ENCODE measurements at regions not wholly inside any gene's neighbourhood (a gene's known extent, or its start where the extent isn't known, plus 50 kb on each side); places are given as distances from the start of the nearest gene placed in this dataset.

DNA sequence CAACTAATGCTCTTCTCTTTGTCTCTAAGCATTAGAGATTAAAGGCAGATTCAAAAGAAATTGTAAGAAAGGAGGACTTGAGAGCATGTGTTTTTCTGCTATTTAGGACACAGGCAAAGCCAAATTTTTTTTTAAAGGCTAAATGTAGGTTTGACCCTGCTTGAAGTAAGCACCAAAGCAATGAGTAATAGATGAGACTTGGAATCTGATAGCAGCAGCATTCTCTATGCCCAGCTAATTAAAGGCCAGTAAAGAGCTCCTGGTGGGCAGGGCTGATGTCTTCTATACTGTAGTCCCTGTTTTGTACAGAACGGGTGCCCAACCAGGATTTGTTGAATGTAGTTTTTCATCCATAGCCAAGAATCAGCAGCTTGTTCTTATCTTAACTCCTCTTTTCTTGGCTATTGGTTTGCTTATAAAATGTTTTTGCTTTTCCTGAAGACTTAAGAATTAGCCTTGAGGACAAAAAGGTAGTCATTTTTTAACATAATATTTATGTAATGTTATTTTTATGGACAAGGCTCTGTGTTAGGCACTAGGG lies 179.6 kb downstream of the LMO4 start:
- no peak for DNase-seq (ENCODE audit: low read depth)

DNA sequence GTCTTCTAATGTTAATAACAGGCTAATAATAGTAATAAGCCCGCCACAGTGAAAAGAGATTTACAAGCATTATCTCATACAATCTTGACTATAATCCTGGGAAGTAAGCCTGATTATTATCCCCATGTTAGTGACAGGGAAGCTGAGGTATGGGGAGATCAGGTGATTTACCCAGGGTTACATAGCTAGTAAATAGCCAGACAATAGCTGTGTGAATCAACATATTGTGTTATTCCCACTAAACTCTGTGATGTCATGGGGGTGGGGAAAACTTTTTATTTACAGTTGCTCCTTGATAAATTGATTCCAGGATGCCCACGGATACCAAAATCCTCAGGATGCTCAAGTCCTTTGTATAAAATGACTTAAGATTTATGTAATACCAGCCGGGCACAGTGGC lies 181.9 kb downstream of the LMO4 start:
- no peak for DNase-seq (ENCODE audit: low read depth)

DNA sequence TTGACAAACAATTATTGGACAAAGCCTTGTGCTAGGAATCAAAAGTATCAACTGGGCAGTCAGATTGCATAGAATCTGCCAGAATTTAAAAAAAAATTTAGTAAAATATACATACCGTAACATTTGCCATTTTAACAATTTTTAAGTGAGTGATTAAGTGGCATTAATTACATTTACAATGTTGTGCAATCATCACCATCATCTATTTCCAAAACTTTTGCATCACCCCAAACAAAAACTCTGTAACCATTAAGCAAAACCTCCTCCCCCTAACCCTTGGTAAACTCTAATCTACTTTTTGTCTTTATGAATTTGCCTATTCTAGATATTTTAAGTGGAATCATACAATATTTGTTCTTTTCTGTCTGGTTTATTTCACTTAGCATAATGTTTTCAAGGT lies 182.8 kb downstream of the LMO4 start:
- no peak for DNase-seq (ENCODE audit: low read depth)

DNA sequence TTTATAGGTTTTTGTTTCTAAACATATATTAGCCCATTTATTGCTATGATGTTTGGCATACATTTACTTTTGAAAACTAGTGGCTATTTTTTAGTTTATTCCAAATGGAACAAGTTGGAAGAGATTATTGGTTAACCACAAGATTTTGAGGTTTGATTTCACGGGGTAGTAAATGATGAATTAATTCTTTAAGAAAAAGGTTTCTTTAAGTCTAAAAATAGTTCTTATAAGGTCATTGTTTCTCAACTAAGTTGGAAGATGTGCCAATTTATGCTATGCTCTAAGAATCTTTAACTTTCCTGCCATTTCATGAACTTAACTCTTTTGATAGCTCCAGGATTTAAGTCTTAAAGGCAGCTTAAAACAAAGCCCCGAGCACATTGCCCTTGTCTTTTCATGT lies 183.8 kb downstream of the LMO4 start:
- DNase-seq (ENCODE audit: low read depth): no peak

DNA sequence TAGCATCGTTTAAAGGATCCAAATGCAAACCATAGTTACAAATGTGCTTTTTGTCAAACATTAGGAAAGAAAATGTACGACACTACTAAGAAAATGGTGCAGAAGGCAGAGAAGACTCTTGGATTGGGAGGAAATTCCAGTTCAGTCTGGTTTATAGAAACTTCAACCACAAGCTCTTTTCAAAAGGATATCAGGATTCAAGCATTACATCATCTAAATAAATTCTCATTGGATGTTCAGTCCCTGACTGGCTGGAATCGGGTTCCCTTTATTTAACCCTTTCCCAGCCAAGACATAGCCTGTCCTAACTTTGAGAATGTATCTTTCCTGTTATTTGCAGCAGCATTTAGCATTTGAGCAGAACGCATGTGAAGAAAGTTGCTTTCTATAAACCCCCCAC lies 184.6 kb downstream of the LMO4 start:
- DNase-seq (ENCODE audit: low read depth): no peak

DNA sequence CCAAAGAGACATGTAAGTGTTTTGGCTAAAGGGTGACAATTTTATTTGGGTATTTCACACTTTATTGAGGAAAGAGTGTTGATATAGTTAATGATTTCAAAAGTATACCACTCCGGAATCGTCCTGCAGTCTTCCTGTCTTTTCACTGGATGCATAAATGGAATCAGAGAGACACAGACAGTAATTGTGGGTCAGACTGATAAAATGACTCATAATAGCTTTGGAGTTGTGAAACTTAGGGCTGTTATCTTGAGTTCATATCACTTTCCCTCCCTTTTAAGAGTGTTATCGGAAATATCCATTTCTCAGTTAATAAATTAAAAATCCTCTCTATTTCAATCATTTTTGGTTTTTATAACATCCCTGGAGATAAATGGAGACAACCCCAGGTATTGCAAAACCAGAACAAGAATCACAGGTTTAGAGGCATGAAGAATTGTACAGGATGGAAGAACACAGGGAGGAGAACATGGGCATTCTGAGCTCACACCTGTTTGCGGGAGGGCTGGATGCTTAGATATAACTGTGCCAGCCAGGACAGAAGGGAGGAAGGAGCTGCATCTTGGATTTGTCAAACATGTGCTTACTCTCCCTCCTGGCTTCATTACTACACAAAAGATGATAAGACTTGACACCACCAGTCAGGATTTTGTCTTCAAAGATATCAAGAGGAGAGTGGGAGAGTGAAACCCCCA lies 185.4 kb downstream of the LMO4 start:
- no peak for DNase-seq (ENCODE audit: low read depth)

DNA sequence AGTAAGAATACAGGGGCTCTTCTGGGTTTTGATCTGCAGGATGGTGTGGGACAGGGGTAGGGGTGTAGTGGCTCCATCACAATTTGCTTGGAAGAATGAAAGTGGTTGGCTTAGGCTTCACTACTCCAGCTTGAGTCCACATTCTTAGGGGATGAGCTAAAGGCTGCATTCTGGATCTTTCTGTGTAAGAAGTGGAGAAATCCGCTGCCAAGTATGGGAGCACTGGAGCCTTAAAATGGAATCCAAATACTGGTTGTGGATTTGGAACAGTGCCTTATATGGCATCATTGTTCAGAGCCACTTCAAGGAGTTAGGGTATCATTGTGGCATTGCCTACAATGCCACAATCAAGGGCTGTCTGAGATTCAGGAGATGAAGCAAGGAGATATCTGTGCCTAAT lies 187.1 kb downstream of the LMO4 start:
- DNase-seq (ENCODE audit: low read depth): no peak

DNA sequence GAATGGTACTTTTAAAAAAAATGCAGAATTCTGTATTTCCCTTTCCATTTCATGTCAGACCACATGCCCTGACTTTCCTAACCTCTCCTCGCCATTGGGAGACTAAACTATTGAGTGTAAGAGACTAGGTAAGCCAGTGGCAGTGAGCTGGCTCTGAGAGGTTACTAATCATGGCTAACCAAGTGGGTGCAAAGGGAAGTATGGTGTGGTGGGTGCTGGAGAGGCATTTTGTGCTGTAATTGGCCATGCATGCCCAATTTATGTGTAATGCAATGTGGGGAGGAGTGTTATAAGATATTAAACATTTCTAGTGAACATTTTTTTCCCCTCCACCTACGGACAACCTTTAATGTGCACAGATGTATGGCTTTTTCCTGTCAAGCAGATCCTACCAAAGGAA lies 190.1 kb downstream of the LMO4 start:
- DNase-seq (ENCODE audit: low read depth): no peak

DNA sequence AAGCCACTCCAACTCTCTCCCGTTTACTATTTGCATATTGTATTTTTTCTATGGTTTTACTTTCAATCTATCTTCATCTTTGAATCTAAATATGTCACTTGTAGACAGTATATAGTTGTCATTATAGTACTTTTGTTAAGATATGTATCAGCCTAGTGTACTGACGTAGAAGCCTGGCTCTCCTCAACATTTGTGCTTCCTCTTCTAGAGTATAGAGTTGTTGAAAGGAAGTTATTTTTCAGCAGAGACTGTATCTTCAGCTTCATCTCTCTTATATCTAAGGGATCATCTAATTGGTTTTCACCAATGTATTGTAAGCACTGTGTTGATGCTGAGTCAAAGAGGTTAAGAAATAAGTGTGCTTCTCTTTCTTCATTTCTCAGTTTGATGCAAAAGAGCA lies 192.8 kb downstream of the LMO4 start:
- DNase-seq (ENCODE audit: low read depth): no peak

DNA sequence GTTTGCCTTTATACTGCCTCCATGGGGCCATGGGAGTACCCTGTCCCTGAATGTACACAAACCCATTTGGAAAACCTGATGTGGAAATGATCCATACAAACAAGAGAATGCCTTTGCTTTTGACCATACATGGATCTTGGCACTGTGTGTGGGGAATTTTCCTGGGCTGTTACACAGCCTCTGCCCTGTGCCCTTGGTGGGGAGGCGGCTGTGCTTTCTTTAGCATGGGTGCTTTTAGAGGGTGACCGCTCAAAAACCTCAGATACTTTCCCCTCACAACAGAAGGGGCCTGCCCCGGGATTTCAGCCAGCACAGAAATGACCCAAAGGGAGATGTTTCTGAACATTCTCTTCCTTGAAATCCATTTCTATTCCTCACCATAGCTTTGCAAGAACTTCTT lies 194.8 kb downstream of the LMO4 start:
- no peak for DNase-seq (ENCODE audit: low read depth)

DNA sequence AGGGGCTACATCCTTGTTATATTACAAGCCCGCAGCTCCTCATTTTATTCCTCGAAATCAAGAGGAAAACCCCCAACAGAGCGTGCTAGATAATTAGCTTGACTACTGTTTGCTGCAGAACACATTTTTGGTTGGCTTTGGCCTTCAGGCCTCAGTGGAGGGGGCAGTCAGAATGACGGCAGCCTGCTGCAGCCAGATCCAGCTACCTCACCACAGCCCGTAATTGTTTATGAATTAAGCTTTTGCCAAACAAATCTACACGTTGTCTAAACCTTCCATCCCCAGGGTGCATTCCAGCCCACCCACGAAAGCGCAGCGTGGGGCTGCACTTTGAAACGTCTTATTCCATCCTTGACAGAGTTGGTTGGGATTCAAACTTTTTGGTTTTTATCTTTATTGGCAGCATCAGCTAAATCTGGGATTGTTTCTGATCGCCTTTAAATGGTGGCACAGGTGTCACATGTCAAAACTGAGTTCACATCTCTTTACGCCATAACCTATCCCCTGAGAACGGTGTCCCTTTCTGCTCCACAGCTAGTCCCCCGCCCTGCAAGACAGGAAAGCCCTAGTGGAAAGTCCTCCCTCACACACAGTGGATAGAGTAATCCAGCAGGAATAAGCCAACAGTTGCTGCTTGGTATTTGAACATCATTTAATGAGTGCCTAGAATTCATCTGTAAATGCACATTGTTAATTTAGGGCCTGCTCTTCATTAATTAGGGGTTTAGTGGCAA lies 195.5 kb downstream of the LMO4 start:
- no peak for DNase-seq (ENCODE audit: low read depth)

DNA sequence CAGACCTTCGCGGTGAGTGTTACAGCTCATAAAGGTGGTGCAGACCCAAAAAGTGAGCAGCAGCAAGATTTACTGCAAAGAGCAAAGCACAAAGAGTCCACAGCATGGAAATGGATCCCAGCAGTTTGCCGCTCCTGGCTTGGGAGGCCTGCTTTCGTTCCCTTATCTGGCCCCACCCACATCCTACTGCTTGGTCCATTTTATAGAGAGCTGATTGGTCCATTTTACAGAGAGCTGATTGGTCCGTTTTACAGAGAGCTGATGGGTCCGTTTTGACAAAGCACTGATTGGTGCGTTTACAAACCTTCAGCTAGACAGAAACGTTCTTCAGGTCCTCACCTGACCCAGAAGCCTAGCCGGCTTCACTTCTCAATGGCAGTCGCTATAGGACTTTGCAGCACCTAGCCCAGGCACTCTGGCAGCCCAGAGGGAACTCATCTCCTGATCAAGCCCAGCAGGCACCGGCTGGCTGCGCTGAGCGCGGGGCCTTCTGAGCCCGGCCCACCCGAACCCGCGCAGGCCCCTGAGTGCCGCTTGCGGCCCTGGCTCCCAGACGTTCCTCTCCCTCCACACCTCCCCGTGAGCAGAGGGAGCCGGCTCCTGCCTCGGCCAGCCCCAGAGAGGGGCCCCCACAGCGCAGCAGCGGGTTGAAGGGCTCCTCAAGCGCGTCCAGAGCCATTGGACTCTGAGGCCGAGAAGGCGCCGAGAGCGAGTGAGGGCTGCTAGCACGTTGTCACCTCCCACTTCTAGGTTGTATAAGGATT lies 200.3 kb downstream of the LMO4 start:
- DNase-seq (ENCODE audit: low read depth): no peak

DNA sequence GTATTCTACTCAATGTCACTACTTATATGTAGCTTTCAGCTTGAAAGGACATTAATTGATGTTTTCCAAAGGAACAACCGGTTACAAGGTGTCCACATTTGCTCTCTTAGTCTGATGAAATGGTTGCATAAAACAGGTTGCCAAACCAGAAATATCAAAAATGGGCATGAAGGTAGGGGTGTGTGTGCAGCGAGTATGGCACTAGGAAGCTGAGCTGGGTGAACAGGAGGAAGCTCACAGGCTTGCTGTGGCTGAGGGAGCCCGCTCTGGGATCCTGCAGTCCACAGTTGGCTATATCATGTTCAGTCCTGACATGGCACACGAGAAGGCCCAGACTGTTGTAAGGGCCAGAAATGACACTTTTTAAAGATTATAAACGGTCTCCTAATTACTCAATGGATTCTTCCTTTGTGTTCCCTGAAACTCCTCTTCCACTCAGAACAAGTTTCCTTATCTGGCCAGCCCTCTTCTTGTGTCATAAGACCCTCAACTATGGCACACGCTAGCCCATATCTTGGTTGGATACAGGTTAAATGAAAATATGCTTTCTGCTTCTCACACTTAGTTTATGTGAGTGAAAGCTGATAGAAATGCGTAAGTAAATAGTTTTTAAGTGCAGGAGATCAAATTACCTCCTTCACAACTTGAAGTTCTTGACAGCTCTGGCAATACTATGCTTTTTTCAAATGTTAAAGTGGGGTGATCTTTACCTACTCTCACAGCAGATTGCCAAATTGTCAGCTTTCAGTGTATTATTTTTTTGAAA lies 201.5 kb downstream of the LMO4 start:
- DNase-seq (ENCODE audit: low read depth): no peak

DNA sequence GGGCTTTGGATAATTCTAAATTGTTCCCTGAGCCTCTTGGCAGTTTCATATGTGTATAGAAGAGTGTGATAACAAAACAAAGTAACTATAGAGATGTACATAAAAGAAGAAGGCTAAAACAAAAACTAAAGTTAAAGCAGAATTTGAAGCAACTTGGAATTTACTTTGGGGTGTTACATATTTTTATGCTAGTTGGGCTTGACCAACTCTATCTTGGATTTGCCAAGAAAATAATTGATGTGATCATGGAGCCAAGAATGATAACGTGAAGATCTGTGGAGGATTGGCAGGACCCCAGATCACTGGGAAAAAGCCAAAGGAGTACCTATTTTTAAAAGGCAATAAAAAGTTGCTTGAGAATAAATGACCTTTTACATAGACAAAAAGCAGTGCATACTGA lies 206.9 kb downstream of the LMO4 start:
- no peak for DNase-seq (ENCODE audit: low read depth)

DNA sequence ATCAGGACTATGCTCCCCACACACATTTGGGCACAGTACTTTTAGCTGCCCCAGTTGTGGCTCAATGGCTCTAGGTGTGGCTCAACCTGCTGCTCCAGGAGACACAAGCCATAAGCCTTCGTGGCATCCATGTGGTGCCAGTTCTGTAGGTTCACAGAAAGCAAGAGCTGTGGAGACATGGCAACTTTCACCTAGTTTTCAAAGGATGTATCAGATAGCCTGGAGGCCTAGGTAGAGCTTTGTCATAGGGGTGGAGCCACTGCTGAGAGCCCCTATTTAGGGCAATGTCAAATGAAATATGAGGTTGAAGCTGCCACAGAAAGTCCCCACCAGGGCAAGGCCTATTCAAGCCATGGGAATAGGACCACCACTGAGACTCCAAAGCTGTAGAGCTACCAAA lies 210.5 kb downstream of the LMO4 start:
- DNase-seq (ENCODE audit: low read depth): no peak

DNA sequence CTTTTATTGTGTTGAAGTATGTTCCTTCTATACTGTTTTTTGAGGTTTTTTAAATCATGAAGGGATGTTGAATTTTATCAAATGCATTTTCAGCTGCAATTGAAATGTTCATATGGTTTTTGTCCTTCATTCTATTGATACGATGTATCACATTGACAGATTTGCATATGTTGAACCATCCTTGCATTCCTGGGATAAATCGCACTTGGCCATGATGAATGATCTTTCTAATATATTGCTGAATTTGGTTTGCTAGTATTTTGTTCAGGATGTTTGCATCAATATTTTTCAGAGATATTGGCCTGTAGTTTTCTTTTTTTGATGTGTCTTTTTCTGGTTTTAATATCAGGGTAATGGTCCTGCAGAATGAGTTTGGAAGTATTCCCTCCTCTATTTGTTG lies 214.0 kb downstream of the LMO4 start:
- DNase-seq (ENCODE audit: low read depth): no peak

DNA sequence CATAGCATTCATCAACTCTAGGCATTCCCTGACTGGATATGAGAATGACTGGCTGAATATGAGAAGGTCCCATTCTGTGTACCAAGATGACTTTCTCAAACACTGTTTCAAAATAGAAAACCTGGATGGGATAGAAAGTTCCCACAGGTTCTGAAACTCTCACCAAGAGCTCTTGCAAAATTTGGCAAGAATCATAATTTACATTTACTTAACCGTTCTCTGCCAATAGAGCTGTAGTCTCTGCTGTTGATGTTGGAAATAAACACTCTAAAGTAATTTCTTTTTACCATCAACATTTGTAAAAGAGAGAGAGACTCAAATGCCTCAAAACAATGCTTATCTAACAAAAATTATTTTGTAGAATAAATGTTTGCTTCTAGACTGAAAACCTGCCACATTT lies 221.1 kb downstream of the LMO4 start:
- no peak for DNase-seq (ENCODE audit: low read depth)

DNA sequence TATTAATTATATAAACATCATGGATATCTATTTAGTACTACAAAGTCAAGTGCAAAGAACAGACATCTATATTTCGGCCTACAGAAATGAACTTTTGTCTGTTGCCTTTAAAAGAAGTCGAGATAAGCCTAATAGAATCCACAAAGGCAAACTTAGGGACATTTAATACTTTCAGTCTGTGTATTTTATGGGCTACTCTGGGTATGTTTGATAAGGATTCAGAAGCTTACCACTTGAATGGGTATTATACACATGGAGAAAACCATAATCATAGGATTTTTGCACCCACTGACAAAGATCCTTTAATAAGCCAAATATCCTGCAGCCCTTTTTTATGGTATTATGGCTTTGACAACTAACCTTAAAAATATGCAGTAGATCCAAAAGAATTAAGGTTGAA lies 224.8 kb downstream of the LMO4 start:
- DNase-seq (ENCODE audit: low read depth): no peak

DNA sequence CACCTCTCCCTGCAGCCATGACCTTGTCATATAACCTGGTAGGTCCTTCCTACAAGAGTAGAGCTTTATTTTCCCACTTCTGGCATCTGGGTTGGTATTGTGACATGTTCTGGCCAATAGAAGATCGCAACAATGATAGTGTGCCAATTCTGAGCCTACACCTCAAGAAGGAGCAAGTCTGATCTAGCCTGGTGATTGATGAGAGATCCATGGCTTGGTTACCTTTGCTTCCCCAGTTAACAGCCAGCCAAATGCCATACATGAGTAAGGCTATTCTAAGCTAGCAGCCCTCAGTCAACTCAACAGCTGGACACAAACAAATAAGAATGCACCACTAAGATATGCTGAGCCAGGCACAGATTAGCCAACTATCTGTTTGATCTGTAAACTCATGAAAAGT lies 226.7 kb downstream of the LMO4 start:
- DNase-seq (ENCODE audit: low read depth): no peak

DNA sequence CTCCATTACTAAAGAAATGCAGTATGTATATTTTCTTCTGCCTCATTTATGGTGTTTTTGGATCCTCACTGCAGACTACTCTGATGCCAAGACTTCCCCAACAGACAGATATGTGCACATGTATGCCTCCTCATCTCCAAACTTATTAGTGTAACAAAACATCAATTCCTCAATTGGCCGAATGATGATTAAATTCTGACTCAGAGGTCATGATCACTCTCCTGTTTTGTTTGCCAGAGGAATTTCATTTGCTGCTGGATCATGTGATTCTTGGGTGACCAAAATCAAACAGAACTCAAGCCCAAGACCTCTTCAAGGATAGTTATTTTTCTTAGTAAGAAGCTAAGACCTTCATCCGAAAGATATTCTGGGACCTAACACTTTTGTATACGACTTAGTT lies 227.6 kb downstream of the LMO4 start:
- DNase-seq (ENCODE audit: low read depth): no peak

DNA sequence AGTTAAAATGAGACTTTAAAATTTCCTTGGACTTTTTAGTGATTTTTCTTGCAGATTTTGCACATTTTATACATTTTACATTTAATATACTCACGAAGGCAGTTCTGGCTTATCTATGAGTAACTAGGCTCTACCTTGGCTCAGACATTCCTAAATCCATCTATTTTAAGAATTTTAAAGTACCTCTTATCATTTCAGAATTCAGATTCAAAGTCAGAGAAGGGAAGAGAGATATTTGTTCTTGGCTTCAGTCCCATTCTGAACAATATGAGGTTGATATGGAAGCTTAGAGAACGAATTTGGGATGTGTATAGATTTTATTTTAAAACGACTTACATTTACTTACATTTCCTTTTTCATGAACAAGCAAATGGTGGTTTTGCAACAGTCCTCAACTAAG lies 230.2 kb downstream of the LMO4 start:
- DNase-seq (ENCODE audit: low read depth): no peak

DNA sequence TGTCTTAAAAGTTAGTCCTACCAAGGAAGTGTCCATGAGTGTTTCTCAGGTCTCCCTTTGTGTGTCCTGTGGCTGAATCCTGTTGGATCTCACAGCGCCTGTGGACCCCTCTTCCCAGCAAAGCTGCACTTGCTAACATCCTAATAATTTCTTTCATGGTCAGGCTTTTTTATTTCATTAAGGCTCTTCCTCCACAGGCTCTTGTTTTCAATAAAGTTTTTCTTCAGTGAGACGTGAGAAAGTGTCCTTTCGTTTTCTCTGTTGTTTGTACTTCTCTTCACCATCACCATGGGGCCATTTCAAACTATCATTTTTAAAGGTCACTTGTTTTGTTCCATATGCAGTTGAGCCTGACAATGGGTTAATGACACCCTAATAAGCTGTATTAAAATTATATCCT lies 231.5 kb downstream of the LMO4 start:
- DNase-seq (ENCODE audit: low read depth): no peak
